Activated T-cell treated with anti-CD3 and anti-CD28 coated beads for 24 hours (primary cell): ENCODE measurements at regions not wholly inside any gene's neighbourhood (a gene's known extent, or its start where the extent isn't known, plus 50 kb on each side); places are given as distances from the start of the nearest gene placed in this dataset.
"Not testable (repeated sequence)": the region's sequence is repeated elsewhere in the genome, so short reads cannot be mapped to it uniquely, and the experiment has no call there.

Experiments used
- DNase-seq: peaks from one replicate; pipeline ENCODE4 v3.0.0-alpha.2; 2020; ENCODE audit warnings: low read depth

DNA sequence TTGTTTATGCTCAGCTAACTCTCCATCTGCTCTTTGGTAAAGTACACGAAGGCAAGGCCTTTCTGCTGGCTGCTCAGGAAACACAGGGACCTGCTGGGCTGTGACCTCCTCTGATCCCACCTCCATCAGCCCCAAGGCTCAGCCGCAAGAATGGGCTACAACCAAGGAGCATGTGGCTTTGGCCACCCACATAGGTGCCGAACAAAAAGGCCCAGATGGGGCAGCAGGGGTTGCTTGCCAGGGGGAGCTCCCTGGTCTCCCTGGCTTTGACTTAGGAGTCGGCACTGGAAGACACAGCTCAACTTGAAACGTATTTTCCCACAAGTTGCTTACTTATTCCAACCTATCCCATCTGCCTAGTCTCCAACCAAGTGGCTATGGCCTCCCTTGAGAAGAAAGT is 461.1 kb downstream of the ICE1 start:
- DNase-seq = no peak

- DNase-seq = no peak
Observed at GRCh38 chr5:5883146-5883545, 460.7 kb downstream of the ICE1 start.

- no peak for DNase-seq
Observed at GRCh38 chr5:5882706-5883105, 460.2 kb downstream of the ICE1 start.

DNA sequence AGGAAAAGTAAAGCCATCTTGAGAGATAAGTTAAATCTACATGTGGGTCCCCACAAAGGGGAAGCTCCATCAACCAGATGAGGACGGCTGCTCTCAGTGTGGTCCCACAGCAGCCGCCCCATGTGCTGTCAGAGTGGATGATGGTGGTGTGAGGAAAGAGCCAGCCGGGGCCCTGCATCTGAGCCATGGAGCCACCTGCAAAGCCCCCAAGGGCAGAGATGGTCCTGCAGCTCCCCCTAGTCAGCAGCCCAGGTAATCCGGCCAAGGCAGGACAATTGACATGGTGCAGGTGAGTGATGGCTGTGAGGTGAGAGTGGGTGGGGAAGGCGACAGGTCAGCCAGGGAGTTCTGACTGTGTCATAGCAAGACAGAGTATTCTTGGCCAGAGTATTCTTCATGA is 458.8 kb downstream of the ICE1 start:
- no peak for DNase-seq

- DNase-seq = no peak
Observed at GRCh38 chr5:5880077-5880763, 457.7 kb downstream of the ICE1 start.

DNA sequence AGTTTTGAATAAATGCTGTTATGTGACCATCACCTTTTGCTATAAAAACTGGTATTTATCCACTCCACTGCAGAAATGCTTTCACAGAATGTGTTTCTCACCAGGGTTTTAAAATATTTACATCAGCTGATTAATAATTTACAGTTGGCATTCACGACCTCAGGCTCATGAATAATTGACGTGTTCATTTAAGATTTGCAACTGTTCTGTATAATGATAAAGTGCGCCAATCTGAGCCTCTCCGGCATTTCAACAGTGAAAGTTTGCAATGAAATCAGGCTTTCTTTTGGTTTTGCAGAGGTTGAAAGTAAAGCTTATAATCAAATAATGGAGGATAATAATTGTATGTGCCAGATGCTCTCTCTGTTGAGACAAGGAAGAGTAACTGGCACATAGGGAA is 434.9 kb downstream of the ICE1 start:
- DNase-seq = no peak

DNA sequence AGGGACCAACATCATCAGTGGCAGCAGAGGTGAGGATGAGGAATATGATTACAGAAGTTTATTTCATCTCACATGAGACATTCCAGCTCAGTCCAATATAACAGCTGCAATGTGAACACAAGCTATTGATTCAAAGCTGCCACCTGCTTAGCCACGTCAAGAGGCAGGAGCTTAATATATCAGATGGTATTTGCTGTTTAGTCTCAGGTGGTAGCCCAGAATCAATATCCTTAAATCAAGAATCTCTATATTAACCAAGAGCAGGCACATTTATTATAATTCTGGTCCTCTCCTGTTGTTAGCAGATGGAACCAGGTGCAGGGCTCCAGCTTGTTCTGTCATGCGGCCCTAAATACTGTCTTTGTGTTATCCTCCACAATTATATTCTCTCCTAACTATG is 431.6 kb downstream of the ICE1 start:
- no peak for DNase-seq

DNA sequence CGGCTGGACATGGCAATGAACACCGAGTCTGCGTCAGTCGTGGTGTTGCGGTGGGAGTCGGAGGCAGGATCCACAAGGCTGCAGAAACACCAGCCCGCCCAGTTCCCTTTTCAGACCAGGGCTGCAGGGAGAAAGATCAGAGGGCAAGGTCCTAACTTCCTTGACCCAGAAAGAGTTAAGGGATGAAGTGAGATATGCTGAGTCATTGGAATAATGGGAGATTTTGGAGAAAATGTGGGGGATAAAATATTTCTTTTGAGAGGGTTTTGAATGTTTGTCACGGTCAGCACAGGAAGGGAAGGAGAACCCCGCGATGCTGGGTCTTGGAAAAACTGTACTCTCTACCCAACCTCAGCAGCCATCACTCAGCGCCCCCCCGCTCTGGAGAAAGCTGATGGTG is 416.0 kb downstream of the ICE1 start:
- DNase-seq = no peak

GRCh38 chr5:5831622-5832021 is 409.1 kb downstream of the ICE1 start:
- not testable (repeated sequence) for DNase-seq

DNA sequence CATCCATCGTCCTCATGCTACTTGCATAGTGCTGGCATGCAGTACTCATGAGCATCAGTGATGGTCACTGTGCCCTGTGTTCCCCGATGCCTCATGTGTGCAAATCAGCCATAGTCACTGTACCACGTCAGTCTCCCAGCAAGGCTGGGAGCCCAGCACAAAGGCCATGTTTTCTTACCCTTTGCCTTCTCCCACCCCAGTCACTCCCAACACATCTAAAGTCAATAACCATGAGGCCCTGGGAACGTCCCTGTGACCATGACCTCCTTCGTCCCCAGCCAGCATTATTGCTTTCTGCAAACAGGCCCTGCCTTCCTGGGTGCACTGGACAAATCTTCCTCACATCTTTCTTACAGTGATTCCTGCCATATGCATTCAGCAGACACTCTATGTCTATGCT is 406.1 kb downstream of the ICE1 start:
- no peak for DNase-seq

GRCh38 chr5:5826911-5827310 is 404.4 kb downstream of the ICE1 start:
- DNase-seq = no peak

GRCh38 chr5:5822729-5823257 is 400.3 kb downstream of the ICE1 start:
- DNase-seq = no peak

DNA sequence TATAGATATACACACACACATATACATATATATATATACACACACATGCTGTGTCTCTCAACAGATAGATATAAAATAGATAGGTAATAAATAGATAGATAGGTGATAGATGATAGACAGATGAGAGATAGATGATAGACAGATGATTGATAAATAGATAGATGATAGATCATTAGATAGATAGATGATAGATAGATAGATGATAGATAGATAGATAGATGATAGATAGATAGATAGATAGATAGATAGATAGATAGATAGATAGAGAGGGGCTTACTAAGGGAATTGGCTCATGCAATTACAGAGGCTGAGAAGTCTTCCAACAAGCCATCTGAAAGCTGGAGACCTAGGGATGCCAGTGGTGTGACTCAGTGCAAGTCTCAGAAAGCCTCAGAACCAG is 394.5 kb downstream of the ICE1 start:
- DNase-seq = no peak

DNA sequence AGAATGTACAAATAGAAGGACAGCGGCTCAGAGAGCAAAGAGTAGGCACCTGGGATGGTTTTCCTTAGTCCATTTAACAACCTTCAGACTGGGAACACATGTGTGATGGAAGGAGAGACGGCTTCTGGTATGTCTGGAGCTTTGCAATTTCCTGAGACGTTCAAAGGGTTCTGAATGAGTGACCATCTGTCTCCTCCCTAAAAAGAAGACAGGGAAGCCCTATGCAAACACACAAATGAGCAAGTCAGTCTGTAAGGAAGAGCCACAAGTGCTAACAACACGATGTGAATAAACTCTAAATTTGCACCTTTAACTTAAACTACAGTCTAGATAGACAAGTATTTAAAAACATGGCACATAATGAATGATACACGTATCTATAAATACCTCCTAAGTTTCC is 391.0 kb downstream of the ICE1 start:
- no peak for DNase-seq

DNA sequence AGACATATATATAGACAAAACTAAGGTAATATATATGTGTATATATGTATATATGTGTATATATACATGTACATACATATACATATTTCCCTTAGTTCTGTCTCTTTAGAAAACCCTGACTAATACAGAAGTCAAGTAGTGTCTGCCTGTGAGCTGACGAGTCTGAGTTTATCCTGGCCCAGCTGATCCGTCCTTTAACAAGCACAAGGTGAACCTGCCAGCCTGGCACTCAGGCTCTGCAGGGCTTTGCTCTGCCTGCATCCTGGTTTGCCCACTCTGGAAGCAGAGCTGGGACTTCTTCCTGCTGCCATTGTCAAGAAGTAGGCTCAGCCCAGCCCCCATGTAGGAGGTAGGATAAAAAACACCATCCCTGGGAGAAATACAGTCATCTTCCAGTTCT is 388.0 kb downstream of the ICE1 start:
- DNase-seq = no peak

DNA sequence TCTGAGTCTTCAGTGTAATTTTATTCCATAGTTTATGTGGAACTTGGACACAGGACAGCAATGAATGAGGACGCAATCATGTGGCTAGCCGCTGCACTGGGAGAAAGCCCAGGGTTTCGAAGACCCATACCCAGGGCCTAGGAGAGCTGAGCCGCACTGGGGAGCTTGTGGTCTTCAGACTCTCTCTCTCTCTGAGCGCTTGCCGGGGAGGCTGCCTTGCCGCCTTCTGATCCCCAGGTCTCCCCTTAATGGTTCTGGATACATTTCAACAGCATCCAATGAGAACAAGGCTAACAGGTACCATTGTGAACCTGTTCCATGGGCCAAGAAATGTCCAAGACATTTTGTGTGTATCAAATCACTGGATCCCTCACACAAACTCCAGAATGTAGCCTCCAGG is 383.4 kb downstream of the ICE1 start:
- DNase-seq = no peak

- DNase-seq = no peak
Observed at GRCh38 chr5:5804478-5805233, 382.2 kb downstream of the ICE1 start.

DNA sequence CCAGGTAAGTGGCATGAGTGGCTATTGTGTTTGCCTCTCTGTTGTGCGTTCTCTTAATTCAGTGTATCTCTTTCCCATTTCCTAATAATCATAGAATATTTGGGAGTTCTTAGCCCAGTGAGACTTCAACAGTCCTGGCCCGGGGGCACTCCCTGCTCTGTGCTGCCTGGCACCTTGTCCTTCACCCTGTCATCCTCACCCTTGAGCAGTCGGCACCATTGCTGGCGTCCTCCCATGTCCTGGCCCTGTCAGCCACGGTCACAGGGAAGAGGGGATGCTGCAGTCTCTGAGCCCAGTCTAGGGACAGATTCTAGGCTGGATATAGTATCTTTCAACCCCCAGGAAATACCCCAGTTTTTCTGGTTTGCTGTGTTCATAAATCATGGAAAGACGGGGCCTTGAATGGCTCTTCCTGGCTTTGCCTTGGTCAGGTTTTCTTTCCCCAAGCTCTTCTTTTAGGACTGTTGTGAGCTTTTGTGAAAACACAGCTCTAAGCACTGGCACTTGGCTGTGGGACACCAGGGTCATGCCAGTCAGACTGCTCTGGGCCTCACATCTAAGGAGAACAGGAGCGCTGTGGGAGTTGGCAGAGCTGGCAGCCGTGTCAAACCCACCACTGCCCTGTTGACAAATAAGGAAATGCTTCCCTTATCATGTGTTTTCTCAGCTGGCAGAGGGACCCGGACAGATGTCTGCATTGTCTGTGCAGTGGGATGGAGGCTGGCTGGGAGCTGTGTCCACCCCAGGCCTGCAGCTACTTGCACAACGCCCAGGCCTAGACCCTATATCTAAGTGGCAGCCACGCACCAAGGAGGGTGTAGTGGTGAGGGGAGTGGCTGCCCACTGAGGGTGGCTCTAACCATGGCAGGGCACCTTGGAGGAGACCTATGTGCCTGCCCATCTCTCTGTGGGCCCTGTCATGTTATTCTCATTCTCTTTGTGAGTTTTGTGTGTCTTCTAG is 378.6 kb downstream of the ICE1 start:
- no peak for DNase-seq

GRCh38 chr5:5799826-5800225 is 377.3 kb downstream of the ICE1 start:
- DNase-seq = no peak

DNA sequence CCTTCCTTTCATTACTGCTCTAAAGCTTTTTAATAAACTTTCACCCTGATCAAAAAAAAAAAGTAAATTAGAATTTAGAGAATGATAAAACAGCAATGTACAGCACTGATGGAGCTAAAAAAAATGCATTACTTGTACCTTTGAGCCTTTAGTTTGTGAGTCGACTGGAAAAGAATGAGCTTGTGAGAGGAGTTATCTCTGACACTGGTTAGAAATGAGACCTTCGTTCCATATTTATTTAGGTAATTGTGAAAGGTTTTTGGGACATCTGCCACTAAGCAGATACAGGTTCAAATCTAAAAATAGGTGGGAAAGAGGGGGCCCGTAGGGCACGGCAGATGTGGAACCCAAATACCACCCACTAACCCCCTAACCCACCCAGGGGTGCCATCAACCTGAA is 376.8 kb downstream of the ICE1 start:
- no peak for DNase-seq

GRCh38 chr5:5798462-5798861 is 376.0 kb downstream of the ICE1 start:
- no peak for DNase-seq

- DNase-seq = no peak
Observed at GRCh38 chr5:5798041-5798440, 375.6 kb downstream of the ICE1 start.
